MM.1S (cell line): ENCODE measurements at regions not wholly inside any gene's neighbourhood (a gene's known extent, or its start where the extent isn't known, plus 50 kb on each side); places are given as distances from the start of the nearest gene placed in this dataset.

Source experiments
- EZH2 ChIP-seq: fragments of 300-600 bp; sonication (generic); optimal IDR thresholded peaks from 2 replicates; pipeline ENCODE3; 2017; ENCODE audit warnings: low read depth, mild to moderate bottlenecking, antibody characterized with exemption, low read length, mixed read lengths
- EZH2phosphoT487 ChIP-seq: fragments of 300-600 bp; sonication (generic); IDR thresholded peaks from 2 replicates; pipeline ENCODE4 v1.6.1; 2018; ENCODE audit warnings: antibody characterized with exemption, low read length
- TF ChIP-seq, protein P1 (sequence below): fragments of 300-600 bp; sonication (generic); IDR thresholded peaks from 2 replicates; pipeline ENCODE4 v1.5.1; 2016; ENCODE audit warnings: antibody characterized with exemption, low read length, mixed read lengths

DNA sequence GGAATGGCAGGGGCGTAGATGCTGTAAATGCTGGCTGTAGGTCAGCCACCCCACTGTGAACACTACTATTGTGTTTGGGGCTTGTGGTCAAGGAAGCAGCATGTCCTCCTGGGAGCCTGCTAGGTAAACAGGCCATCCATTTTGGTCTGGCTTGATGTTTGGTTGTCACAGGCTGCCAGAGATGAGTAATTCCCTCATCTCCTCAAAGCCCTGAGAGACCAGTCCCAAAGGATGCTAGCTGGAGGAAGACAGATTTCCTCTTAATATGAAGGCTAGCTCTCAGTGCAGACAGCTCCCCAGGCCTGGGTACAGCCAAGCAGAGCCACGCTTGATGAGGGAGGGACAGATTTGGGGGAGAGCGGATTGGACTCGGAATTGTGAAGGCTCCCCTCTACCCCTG lies 72.5 kb upstream of the MAP1B start:
- TF ChIP-seq, protein P1, sequence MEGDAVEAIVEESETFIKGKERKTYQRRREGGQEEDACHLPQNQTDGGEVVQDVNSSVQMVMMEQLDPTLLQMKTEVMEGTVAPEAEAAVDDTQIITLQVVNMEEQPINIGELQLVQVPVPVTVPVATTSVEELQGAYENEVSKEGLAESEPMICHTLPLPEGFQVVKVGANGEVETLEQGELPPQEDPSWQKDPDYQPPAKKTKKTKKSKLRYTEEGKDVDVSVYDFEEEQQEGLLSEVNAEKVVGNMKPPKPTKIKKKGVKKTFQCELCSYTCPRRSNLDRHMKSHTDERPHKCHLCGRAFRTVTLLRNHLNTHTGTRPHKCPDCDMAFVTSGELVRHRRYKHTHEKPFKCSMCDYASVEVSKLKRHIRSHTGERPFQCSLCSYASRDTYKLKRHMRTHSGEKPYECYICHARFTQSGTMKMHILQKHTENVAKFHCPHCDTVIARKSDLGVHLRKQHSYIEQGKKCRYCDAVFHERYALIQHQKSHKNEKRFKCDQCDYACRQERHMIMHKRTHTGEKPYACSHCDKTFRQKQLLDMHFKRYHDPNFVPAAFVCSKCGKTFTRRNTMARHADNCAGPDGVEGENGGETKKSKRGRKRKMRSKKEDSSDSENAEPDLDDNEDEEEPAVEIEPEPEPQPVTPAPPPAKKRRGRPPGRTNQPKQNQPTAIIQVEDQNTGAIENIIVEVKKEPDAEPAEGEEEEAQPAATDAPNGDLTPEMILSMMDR = no peak
- TF ChIP-seq EZH2 (no peak), EZH2phosphoT487 (no peak)
